ENCODE measurements at regions not wholly inside any gene's neighbourhood (a gene's known extent, or its start where the extent isn't known, plus 50 kb on each side); places are given as distances from the start of the nearest gene placed in this dataset.
"Not testable (repeated sequence)": the region's sequence is repeated elsewhere in the genome, so short reads cannot be mapped to it uniquely, and the experiment has no call there.

GRCh38 chr2:131672471-131673399 is 145.0 kb downstream of the CCDC74A start:
- DNase-seq = peak; percentile 67
- peak overlapping the region; percentile 16 for H3K27ac ChIP-seq (replicated peaks)

GRCh38 chr2:131673400-131674173 is 145.9 kb downstream of the CCDC74A start:
- H3K4me3 ChIP-seq = peak overlapping the region; percentile 66
- peak; percentile 95 for TF ChIP-seq CTCF (IDR thresholded peaks at IDR 0.05; ENCODE audit: borderline replicate concordance)
- intact Hi-C loops (cut with micrococcal nuclease) = no loop called here
- DNase-seq = peak; percentile 75
- peaks cover 36% of the 10 kb centered on the region for H3K27me3 ChIP-seq (ENCODE audit: low read depth)
- peaks cover 5% of the 10 kb centered on the region for H3K9me3 ChIP-seq (replicated peaks)
- H3K27ac ChIP-seq (replicated peaks) = no peak overlapping the region
- H3K4me1 ChIP-seq = peaks cover 27% of the 10 kb centered on the region
- H3K36me3 ChIP-seq = no peaks in the 10 kb centered on the region

More at GRCh38 chr2:131672471-131673399, 145.0 kb downstream of the CCDC74A start:
- H3K36me3 ChIP-seq; intact Hi-C loops (cut with micrococcal nuclease): not testable (repeated sequence)
- Histone ChIP-seq H3K27me3 (ENCODE audit: low read depth) (peaks cover 31% of the 10 kb centered on the region), H3K9me3 (replicated peaks) (peaks cover 13% of the 10 kb centered on the region), H3K4me1 (peaks cover 27% of the 10 kb centered on the region), H3K4me3 (peak overlapping the region; percentile 66)
- TF ChIP-seq CTCF (IDR thresholded peaks at IDR 0.05; ENCODE audit: borderline replicate concordance) = peak; percentile 66

- Histone ChIP-seq H3K9me3 (replicated peaks) (no peaks in the 10 kb centered on the region), H3K36me3 (no peaks in the 10 kb centered on the region), H3K4me3 (peak overlapping the region; percentile 66), H3K4me1 (peaks cover 27% of the 10 kb centered on the region), H3K27me3 (ENCODE audit: low read depth) (peaks cover 41% of the 10 kb centered on the region), H3K27ac (replicated peaks) (no peak overlapping the region)
- intact Hi-C loops (cut with micrococcal nuclease) = no loop called here
- TF ChIP-seq CTCF (IDR thresholded peaks at IDR 0.05; ENCODE audit: borderline replicate concordance) = peak; percentile 18
- DNase-seq = no peak
Measured at GRCh38 chr2:131674174-131674507, 146.5 kb downstream of the CCDC74A start.

GRCh38 chr2:131681611-131682121 is 154.0 kb downstream of the CCDC74A start:
- H3K9me3 ChIP-seq (replicated peaks); DNase-seq; intact Hi-C loops (cut with micrococcal nuclease); H3K36me3 ChIP-seq: not testable (repeated sequence)
- peaks cover 12% of the 10 kb centered on the region for H3K4me1 ChIP-seq
- peak overlapping the region; percentile 76 for H3K4me3 ChIP-seq
- H3K27ac ChIP-seq (replicated peaks) = peak overlapping the region; percentile 80
- H3K27me3 ChIP-seq (ENCODE audit: low read depth) = peaks cover 22% of the 10 kb centered on the region

- no peaks in the 10 kb centered on the region for H3K36me3 ChIP-seq
- no peak for TF ChIP-seq CTCF (IDR thresholded peaks at IDR 0.05; ENCODE audit: borderline replicate concordance)
- intact Hi-C loops (cut with micrococcal nuclease) = no loop called here
- H3K27me3 ChIP-seq (ENCODE audit: low read depth) = peaks cover 22% of the 10 kb centered on the region
- H3K9me3 ChIP-seq (replicated peaks) = no peaks in the 10 kb centered on the region
- H3K4me3 ChIP-seq = peak overlapping the region; percentile 76
- peak; percentile 79 for DNase-seq
- peak overlapping the region; percentile 80 for H3K27ac ChIP-seq (replicated peaks)
- peaks cover 12% of the 10 kb centered on the region for H3K4me1 ChIP-seq
Measured at GRCh38 chr2:131682122-131682944, 154.6 kb downstream of the CCDC74A start.

- intact Hi-C loops (cut with micrococcal nuclease); H3K36me3 ChIP-seq; H3K9me3 ChIP-seq (replicated peaks): not testable (repeated sequence)
- Histone ChIP-seq H3K27ac (replicated peaks) (peak overlapping the region; percentile 80), H3K4me3 (peak overlapping the region; percentile 76), H3K4me1 (peaks cover 12% of the 10 kb centered on the region), H3K27me3 (ENCODE audit: low read depth) (peaks cover 20% of the 10 kb centered on the region)
- peak; percentile 26 for DNase-seq
Measured at GRCh38 chr2:131682945-131683330, 155.2 kb downstream of the CCDC74A start.

GRCh38 chr2:131684631-131685316 is 157.1 kb downstream of the CCDC74A start:
- H3K27me3 ChIP-seq (ENCODE audit: low read depth); H3K36me3 ChIP-seq; DNase-seq; H3K4me3 ChIP-seq; intact Hi-C loops (cut with micrococcal nuclease); H3K27ac ChIP-seq (replicated peaks); H3K9me3 ChIP-seq (replicated peaks): not testable (repeated sequence)
- H3K4me1 ChIP-seq = peaks cover 12% of the 10 kb centered on the region

Measured in left ventricle myocardium inferior (tissue), 1 donor.